COLO668 (cell line): ENCODE measurements at regions not wholly inside any gene's neighbourhood (a gene's known extent, or its start where the extent isn't known, plus 50 kb on each side); places are given as distances from the start of the nearest gene placed in this dataset.
A peak's percentile ranks its signal among the peaks of the same experiment; 100 is the strongest.

Source experiments
- DNase-seq: peaks from one replicate; lab custom pipeline; 2025; ENCODE audit not compliant: unreplicated experiment; lab: John Stamatoyannopoulos, UW

DNA sequence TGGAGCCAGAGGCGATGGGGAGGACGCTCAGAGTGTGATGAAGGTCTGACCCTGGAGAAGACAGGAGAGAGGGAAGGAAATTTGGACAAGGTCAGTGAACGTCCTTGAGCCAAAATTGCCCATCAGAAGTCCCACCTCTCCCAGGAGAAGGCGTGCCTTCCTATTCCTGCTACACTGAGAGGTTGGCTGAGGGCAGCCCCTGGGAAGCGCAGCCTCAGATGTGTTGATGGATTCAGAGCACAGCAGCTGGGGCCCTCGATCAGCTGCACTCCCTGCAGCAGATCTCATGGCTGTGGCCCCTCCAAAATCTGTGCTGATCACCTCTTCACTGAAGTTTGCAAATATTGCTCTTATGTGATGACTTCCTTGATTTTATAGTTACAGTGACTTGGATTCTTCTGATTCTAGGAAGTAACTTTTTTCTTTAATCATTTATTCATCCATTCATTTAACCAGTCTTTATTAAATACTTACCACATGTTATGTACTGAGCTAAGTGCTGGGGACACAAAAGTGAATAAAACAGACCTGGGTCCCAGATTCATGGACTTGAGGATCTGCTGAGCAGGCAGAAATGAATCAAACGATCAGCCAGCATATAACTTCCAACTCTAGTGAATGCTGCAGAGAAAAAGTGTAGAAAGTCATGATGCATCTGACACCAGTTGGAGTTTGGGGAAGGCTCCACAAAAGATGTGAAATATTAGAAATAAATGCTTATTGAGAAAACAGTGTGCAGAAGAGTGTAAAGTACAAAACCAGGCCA, 69.6 kb upstream of the ARMC2 start:
- DNase-seq: no peak

DNA sequence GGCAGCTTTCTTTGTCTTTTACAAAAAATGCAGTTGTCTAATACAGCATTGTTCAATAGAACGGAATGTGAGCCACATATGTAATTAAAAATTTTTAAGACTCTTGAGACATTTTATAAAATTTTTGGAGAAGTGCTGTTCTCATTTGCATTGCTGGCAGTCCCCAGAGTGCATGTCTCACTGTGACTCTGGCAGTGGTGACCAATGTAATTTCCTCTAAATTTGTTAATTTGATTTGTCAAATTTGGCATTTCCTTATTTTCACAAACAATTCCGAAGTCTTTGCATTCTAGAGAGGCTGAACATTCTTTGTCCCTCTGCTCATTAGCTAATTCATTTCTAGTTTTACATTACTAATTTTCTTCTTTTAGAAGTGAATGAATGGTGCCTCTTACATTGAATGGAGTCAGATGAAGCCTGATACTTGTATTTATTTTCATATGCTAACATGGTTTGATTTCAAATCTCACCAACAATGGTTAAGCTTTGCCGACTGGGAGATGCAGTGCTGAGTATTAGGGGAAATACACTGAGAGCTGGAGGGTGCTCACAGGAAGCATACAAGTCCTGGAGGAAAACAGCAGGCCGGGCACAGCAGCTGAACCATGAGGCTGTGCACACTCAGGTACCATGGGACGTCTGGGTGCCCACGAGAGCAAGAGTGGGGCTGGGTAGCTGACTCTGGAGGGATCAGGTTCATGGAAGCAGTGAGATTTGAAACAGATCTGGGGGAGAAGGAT, 68.5 kb upstream of the ARMC2 start:
- DNase-seq: no peak

GRCh38 chr6:108780784-108781183, 67.4 kb upstream of the ARMC2 start:
- no peak for DNase-seq

GRCh38 chr6:108781419-108782100, 66.7 kb upstream of the ARMC2 start:
- no peak for DNase-seq

GRCh38 chr6:108782179-108783041, 65.8 kb upstream of the ARMC2 start:
- peak; percentile 36 for DNase-seq

GRCh38 chr6:108785653-108786052, 62.6 kb upstream of the ARMC2 start:
- no peak for DNase-seq

DNA sequence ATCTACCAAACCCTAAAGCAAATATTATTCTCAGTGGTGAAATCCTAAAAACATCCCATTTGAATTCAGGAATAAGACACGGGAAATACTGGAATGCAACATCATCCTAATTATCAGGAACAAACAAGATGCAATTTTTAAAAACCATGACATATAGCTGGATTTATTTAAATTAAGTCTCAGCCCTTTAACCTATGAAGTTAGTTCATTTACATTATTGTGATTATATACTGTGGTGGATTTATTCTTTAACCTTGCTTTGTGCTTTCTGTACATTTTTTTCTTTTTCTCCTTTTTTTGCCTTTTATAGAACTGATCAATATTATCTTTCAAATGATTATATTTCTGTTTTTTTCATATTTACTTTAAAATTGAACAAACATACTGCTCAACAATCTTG, 59.8 kb upstream of the ARMC2 start:
- DNase-seq: no peak

- DNase-seq: no peak
These were observed 58.7 kb upstream of the ARMC2 start for GRCh38 chr6:108789475-108789874.

GRCh38 chr6:108791700-108792099, 56.5 kb upstream of the ARMC2 start:
- no peak for DNase-seq

- no peak for DNase-seq
These were observed 54.5 kb upstream of the ARMC2 start for GRCh38 chr6:108793516-108794251.

DNA sequence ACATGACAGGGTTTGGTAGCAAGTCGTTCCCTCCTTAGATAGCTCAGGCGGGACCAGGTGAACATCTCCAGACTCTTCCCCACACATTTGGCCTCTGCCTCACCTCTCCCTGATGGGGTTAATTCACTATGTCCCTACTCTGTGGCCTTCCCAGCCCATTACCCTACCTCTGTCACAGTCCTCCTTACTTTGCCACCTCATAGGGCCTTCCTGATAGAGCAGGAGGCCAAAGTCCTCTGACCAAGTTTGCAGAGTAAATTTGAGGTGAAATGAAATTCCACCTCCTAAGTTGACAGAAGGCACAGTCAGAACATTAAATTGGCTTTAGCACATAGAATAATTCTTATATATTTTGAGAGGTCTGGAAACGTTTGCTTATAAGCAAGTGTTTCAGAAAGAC, 53.1 kb upstream of the ARMC2 start:
- DNase-seq: no peak

- no peak for DNase-seq
These were observed 52.4 kb upstream of the ARMC2 start for GRCh38 chr6:108795814-108796213.

DNA sequence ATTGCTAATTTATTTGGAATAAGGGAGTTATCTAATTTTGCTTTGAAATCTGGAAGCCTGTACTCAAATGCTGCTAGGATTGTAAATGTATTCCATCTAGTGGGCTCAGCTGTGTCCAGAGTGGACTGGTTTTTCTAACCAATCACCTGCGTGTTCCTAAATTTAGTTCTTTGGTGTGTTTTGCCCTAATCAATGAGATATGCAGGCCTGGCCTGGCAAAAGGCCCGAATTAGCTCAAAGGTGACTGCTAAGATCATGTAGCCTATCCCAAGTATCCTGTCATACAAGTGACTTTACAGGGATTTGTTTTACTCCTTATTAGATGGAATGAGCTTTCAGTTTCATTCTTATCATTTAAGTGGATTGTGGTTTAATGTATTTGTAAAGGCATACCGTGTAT, 51.3 kb upstream of the ARMC2 start:
- no peak for DNase-seq

DNA sequence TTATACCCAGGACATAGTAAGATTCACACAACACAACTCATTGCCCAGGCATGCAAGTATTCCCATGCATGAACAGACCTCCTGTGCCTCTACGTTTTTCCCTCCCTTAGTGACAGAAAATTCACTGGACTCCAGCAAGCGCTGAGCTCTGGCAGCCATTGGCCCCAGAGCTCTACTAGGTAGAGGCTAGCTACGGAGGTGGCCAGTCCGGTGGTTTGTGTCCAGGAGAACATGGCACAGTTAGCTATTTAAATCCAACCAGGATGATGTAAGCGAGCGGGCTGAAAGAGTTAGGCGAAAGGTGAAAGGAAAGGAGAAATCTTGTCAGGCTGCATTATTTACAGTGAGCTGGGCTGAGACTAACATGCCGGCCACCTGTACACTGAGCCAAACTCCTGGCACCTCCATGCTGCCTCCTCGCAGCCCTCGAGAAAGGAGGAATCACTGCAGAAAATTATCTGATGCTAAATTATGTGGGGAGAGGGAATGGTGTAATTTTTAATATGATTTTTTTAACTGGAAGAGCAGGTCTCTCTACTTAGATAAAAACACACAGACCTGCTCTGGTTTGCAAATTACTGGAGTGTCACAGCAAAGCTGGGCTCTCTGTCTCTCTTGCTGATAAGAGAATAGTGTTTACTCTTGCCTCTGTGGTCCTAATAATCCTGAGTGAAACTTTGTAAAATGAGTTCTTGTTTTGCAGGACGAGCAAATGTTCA, 50.1 kb upstream of the ARMC2 start:
- DNase-seq: no peak
